ENCODE measurements at regions not wholly inside any gene's neighbourhood (a gene's known extent, or its start where the extent isn't known, plus 50 kb on each side); places are given as distances from the start of the nearest gene placed in this dataset.

GRCh38 chr5:14944350-14944739 lies 72.8 kb upstream of the ANKH start:
- no peaks in the 10 kb centered on the region for H3K36me3 ChIP-seq (replicated peaks in 1 of 2; ENCODE audit: control insufficient read depth in 2 of 2, insufficient read depth in 2 of 2, low read length in 2 of 2)
- no peak overlapping the region for H3K23ac ChIP-seq (ENCODE audit: low read depth, low read length, poor library complexity)
- no peak overlapping the region for H3K9ac ChIP-seq (ENCODE audit: low read depth, low read length, poor library complexity)
- no peak overlapping the region for H3K4me2 ChIP-seq (ENCODE audit: insufficient read depth, low read length, poor library complexity, severe bottlenecking)
- no peak overlapping the region for H2BK120ac ChIP-seq (ENCODE audit: low read depth, low read length)
- H2BK5ac ChIP-seq (ENCODE audit: low read length), result no peak overlapping the region
- H3K4me1 ChIP-seq (ENCODE audit: control insufficient read depth in 2 of 2, insufficient read depth in 1 of 2, low read depth in 1 of 2, low read length in 2 of 2), result peaks cover 2 to 3% of the 10 kb centered on the region in 2 donors
- no peaks in the 10 kb centered on the region for H3K79me1 ChIP-seq (ENCODE audit: low read depth, low read length)
- H3K9me3 ChIP-seq (replicated peaks in 1 of 2; ENCODE audit: control insufficient read depth in 2 of 2, insufficient read depth in 1 of 2, low read depth in 1 of 2, low read length in 2 of 2), result peaks cover 2 to 6% of the 10 kb centered on the region in 2 donors
- H3K4me3 ChIP-seq (ENCODE audit: low read length in 2 of 2), result no peak overlapping the region
- H4K8ac ChIP-seq (ENCODE audit: low read depth, low read length), result no peak overlapping the region
- H3K27me3 ChIP-seq (ENCODE audit: control insufficient read depth in 3 of 3, insufficient read depth in 3 of 3, low read depth in 1 of 3, low read length in 3 of 3), result no peaks in the 10 kb centered on the region
- no peak for DNase-seq (ENCODE audit: low spot score)
- no peak overlapping the region for H4K91ac ChIP-seq (ENCODE audit: low read depth, low read length, poor library complexity)
- H3K4ac ChIP-seq (ENCODE audit: low read length), result no peak overlapping the region
- H2AFZ ChIP-seq (ENCODE audit: low read length), result no peak overlapping the region
- no CpG with 5 or more reads among the region's 4 CpGs for WGBS, 2 donors (ENCODE audit: extremely low coverage in 2 of 2, insufficient read length in 2 of 2, insufficient replicate concordance in 1 of 2)
- H2AK5ac ChIP-seq (ENCODE audit: low read depth, low read length), result no peak overlapping the region
- no peak overlapping the region for H3K18ac ChIP-seq (ENCODE audit: low read length)
- no peak overlapping the region for H2BK15ac ChIP-seq (ENCODE audit: low read length)
- no peak overlapping the region for H3K27ac ChIP-seq (replicated peaks; ENCODE audit: low read length)
- H3K14ac ChIP-seq (ENCODE audit: low read length), result no peak overlapping the region
- H2BK12ac ChIP-seq (ENCODE audit: low read length), result no peak overlapping the region

DNA sequence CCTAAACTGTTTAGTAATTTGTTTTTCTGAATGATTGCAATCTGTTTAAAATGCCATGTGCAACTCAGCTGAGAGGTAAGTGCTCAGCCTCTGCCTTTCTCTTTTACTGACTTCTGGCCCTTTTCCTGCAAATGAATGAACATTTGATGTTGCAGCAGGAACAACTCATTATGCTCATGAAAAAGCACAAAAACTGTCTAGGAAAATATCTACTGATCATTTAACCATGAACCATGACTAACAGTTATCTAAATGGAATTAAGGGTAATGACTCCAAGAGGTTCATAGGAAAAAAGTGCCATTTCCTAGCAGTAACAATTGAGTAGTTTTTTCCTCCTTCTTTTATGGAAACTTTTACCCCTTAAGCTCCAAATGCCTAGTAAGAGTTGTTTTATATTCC lies 70.6 kb upstream of the ANKH start:
- Histone ChIP-seq H2BK5ac (ENCODE audit: low read length) (no peak overlapping the region), H3K36me3 (replicated peaks in 1 of 2; ENCODE audit: control insufficient read depth in 2 of 2, insufficient read depth in 2 of 2, low read length in 2 of 2) (no peaks in the 10 kb centered on the region), H3K9ac (ENCODE audit: low read depth, low read length, poor library complexity) (no peak overlapping the region), H2BK15ac (ENCODE audit: low read length) (no peak overlapping the region), H3K27me3 (ENCODE audit: control insufficient read depth in 3 of 3, insufficient read depth in 3 of 3, low read depth in 1 of 3, low read length in 3 of 3) (no peaks in the 10 kb centered on the region), H3K23ac (ENCODE audit: low read depth, low read length, poor library complexity) (no peak overlapping the region), H3K9me3 (replicated peaks in 1 of 2; ENCODE audit: control insufficient read depth in 2 of 2, insufficient read depth in 1 of 2, low read depth in 1 of 2, low read length in 2 of 2) (peaks cover 2 to 9% of the 10 kb centered on the region in 2 donors), H3K18ac (ENCODE audit: low read length) (no peak overlapping the region), H3K4me3 (ENCODE audit: low read length in 2 of 2) (no peak overlapping the region), H3K4me1 (ENCODE audit: control insufficient read depth in 2 of 2, insufficient read depth in 1 of 2, low read depth in 1 of 2, low read length in 2 of 2) (peaks cover 3 to 4% of the 10 kb centered on the region in 2 donors), H3K4ac (ENCODE audit: low read length) (no peak overlapping the region), H2AK5ac (ENCODE audit: low read depth, low read length) (no peak overlapping the region), H4K91ac (ENCODE audit: low read depth, low read length, poor library complexity) (no peak overlapping the region), H2BK120ac (ENCODE audit: low read depth, low read length) (no peak overlapping the region), H2BK12ac (ENCODE audit: low read length) (no peak overlapping the region), H4K8ac (ENCODE audit: low read depth, low read length) (no peak overlapping the region), H3K14ac (ENCODE audit: low read length) (no peak overlapping the region), H3K4me2 (ENCODE audit: insufficient read depth, low read length, poor library complexity, severe bottlenecking) (no peak overlapping the region), H3K27ac (replicated peaks; ENCODE audit: low read length) (no peak overlapping the region), H2AFZ (ENCODE audit: low read length) (no peak overlapping the region), H3K79me1 (ENCODE audit: low read depth, low read length) (no peaks in the 10 kb centered on the region)
- no peak for DNase-seq (ENCODE audit: low spot score)

DNA sequence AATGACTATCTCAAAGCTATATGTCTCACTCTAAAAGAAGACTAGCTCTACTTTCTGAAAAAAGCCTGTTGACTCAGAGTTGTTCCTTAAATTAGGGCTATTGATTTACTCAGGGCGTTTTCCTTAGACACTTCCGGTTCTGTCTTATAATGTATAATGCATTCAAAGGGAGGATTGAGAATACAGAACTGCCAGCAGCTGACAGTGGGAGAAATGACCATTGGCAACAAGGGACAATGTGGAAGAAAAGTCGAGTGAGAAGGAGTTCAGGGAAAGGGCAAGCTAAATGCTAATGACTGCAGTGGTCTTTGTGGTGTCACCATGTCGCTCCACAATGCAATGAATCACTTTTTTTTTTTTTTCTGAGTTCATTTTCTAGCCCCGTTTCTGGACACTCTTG lies 65.7 kb upstream of the ANKH start:
- Histone ChIP-seq H3K9ac (ENCODE audit: low read depth, low read length, poor library complexity) (no peak overlapping the region), H2BK12ac (ENCODE audit: low read length) (no peak overlapping the region), H2BK120ac (ENCODE audit: low read depth, low read length) (no peak overlapping the region), H3K18ac (ENCODE audit: low read length) (no peak overlapping the region), H3K4me3 (ENCODE audit: low read length in 2 of 2) (no peak overlapping the region), H3K4ac (ENCODE audit: low read length) (no peak overlapping the region), H3K9me3 (replicated peaks in 1 of 2; ENCODE audit: control insufficient read depth in 2 of 2, insufficient read depth in 1 of 2, low read depth in 1 of 2, low read length in 2 of 2) (peaks cover 2 to 9% of the 10 kb centered on the region in 2 donors), H3K27me3 (ENCODE audit: control insufficient read depth in 3 of 3, insufficient read depth in 3 of 3, low read depth in 1 of 3, low read length in 3 of 3) (no peaks in the 10 kb centered on the region), H4K91ac (ENCODE audit: low read depth, low read length, poor library complexity) (no peak overlapping the region), H3K27ac (replicated peaks; ENCODE audit: low read length) (no peak overlapping the region), H3K23ac (ENCODE audit: low read depth, low read length, poor library complexity) (no peak overlapping the region), H2BK5ac (ENCODE audit: low read length) (no peak overlapping the region), H2AFZ (ENCODE audit: low read length) (no peak overlapping the region), H3K4me1 (ENCODE audit: control insufficient read depth in 2 of 2, insufficient read depth in 1 of 2, low read depth in 1 of 2, low read length in 2 of 2) (peaks cover 1 to 3% of the 10 kb centered on the region in 2 donors), H3K14ac (ENCODE audit: low read length) (no peak overlapping the region), H3K4me2 (ENCODE audit: insufficient read depth, low read length, poor library complexity, severe bottlenecking) (no peak overlapping the region), H4K8ac (ENCODE audit: low read depth, low read length) (no peak overlapping the region), H2AK5ac (ENCODE audit: low read depth, low read length) (no peak overlapping the region), H3K79me1 (ENCODE audit: low read depth, low read length) (no peaks in the 10 kb centered on the region), H3K36me3 (replicated peaks in 1 of 2; ENCODE audit: control insufficient read depth in 2 of 2, insufficient read depth in 2 of 2, low read length in 2 of 2) (no peaks in the 10 kb centered on the region), H2BK15ac (ENCODE audit: low read length) (no peak overlapping the region)
- DNase-seq (ENCODE audit: low spot score), result no peak
- WGBS, 2 donors (ENCODE audit: extremely low coverage in 2 of 2, insufficient read length in 2 of 2, insufficient replicate concordance in 1 of 2), result no CpG with 5 or more reads among the region's 5 CpGs

DNA sequence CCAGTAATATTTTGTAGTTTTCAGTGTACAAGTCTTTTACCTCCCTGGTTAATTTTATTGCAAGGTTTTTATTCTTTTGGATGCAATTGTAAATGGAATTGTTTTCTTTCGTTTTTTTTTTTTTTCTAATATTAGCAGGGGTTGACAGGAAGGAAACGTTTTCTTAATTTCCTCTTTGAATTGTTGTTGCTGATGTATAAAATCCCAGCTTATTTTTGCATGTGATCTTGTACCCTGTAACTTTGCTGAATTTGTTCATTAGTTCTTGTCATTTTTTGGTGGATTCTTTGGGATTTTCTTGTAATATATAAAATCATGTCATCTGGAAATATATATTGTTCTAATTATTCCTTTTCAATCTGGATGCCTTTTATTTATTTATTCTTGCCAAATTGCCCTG lies 65.0 kb upstream of the ANKH start:
- Histone ChIP-seq H3K9ac (ENCODE audit: low read depth, low read length, poor library complexity) (no peak overlapping the region), H2BK12ac (ENCODE audit: low read length) (no peak overlapping the region), H3K27ac (replicated peaks; ENCODE audit: low read length) (no peak overlapping the region), H3K9me3 (replicated peaks in 1 of 2; ENCODE audit: control insufficient read depth in 2 of 2, insufficient read depth in 1 of 2, low read depth in 1 of 2, low read length in 2 of 2) (peaks cover 2 to 9% of the 10 kb centered on the region in 2 donors), H2AFZ (ENCODE audit: low read length) (no peak overlapping the region), H3K4me3 (ENCODE audit: low read length in 2 of 2) (no peak overlapping the region), H3K4me2 (ENCODE audit: insufficient read depth, low read length, poor library complexity, severe bottlenecking) (no peak overlapping the region), H3K4ac (ENCODE audit: low read length) (no peak overlapping the region), H3K27me3 (ENCODE audit: control insufficient read depth in 3 of 3, insufficient read depth in 3 of 3, low read depth in 1 of 3, low read length in 3 of 3) (no peaks in the 10 kb centered on the region), H2BK120ac (ENCODE audit: low read depth, low read length) (no peak overlapping the region), H3K14ac (ENCODE audit: low read length) (no peak overlapping the region), H4K91ac (ENCODE audit: low read depth, low read length, poor library complexity) (no peak overlapping the region), H3K18ac (ENCODE audit: low read length) (no peak overlapping the region), H3K79me1 (ENCODE audit: low read depth, low read length) (no peaks in the 10 kb centered on the region), H3K36me3 (replicated peaks in 1 of 2; ENCODE audit: control insufficient read depth in 2 of 2, insufficient read depth in 2 of 2, low read length in 2 of 2) (no peaks in the 10 kb centered on the region), H2AK5ac (ENCODE audit: low read depth, low read length) (no peak overlapping the region), H3K23ac (ENCODE audit: low read depth, low read length, poor library complexity) (no peak overlapping the region), H4K8ac (ENCODE audit: low read depth, low read length) (no peak overlapping the region), H3K4me1 (ENCODE audit: control insufficient read depth in 2 of 2, insufficient read depth in 1 of 2, low read depth in 1 of 2, low read length in 2 of 2) (peaks cover 1 to 3% of the 10 kb centered on the region in 2 donors), H2BK5ac (ENCODE audit: low read length) (no peak overlapping the region), H2BK15ac (ENCODE audit: low read length) (no peak overlapping the region)
- no peak for DNase-seq (ENCODE audit: low spot score)
- no CpG with 5 or more reads among the region's 2 CpGs for WGBS, 2 donors (ENCODE audit: extremely low coverage in 2 of 2, insufficient read length in 2 of 2, insufficient replicate concordance in 1 of 2)

Data from neuronal stem cell (in vitro differentiated cells).